WTC11 (cell line): ENCODE measurements at regions not wholly inside any gene's neighbourhood (a gene's known extent, or its start where the extent isn't known, plus 50 kb on each side); places are given as distances from the start of the nearest gene placed in this dataset.

Source experiments
- CBFB ChIP-seq: sonication (generic); formaldehyde crosslinking; IDR thresholded peaks from 2 replicates; pipeline ENCODE4 v1.8.1; 2022; ENCODE audit warnings: mild to moderate bottlenecking, low read depth, missing genetic modification reagents
- CREM ChIP-seq: sonication (generic); formaldehyde crosslinking; IDR thresholded peaks from 2 replicates; pipeline ENCODE4 v1.8.1; 2022; ENCODE audit warnings: mild to moderate bottlenecking, missing genetic modification reagents, moderate library complexity
- ELF4 ChIP-seq: sonication (generic); formaldehyde crosslinking; IDR thresholded peaks from 2 replicates; pipeline ENCODE4 v1.8.1; 2022; ENCODE audit warnings: low read depth, mild to moderate bottlenecking, moderate library complexity, missing genetic modification reagents
- EMX1 ChIP-seq: fragments of 250-450 bp; sonication (Bioruptor Pico); IDR thresholded peaks from 2 replicates; pipeline ENCODE4 v1.8.0; 2021; ENCODE audit warnings: mild to moderate bottlenecking
- ETV6 ChIP-seq: sonication (generic); formaldehyde crosslinking; IDR thresholded peaks from 2 replicates; pipeline ENCODE4 v1.8.1; 2022; ENCODE audit warnings: mild to moderate bottlenecking, missing genetic modification reagents
- GTF2I ChIP-seq: fragments of 250-450 bp; sonication (Bioruptor Pico); conservative IDR thresholded peaks from 2 replicates; pipeline ENCODE4 v1.4.0; 2021; ENCODE audit warnings: mild to moderate bottlenecking
- HMGA2 ChIP-seq: fragments of 250-450 bp; sonication (Bioruptor Pico); IDR thresholded peaks from 2 replicates; pipeline ENCODE4 v1.4.0; 2021; ENCODE audit warnings: mild to moderate bottlenecking, moderate library complexity
- JUN ChIP-seq: sonication (generic); formaldehyde crosslinking; IDR thresholded peaks from 2 replicates; pipeline ENCODE4 v1.8.0; 2023; ENCODE audit warnings: mild to moderate bottlenecking, missing genetic modification reagents
- MXD4 ChIP-seq: fragments of 250-450 bp; sonication (Bioruptor Pico); IDR thresholded peaks from 2 replicates; pipeline ENCODE4 v1.8.0; 2021; ENCODE audit warnings: mild to moderate bottlenecking, moderate library complexity, borderline replicate concordance
- NFATC4 ChIP-seq: fragments of 250-450 bp; sonication (Bioruptor Pico); IDR thresholded peaks from 2 replicates; pipeline ENCODE4 v1.9.0; 2021; ENCODE audit warnings: mild to moderate bottlenecking
- NR3C1 ChIP-seq: sonication (generic); formaldehyde crosslinking; conservative IDR thresholded peaks from 2 replicates; pipeline ENCODE4 v1.8.1; 2023; ENCODE audit warnings: low read depth, mild to moderate bottlenecking, missing genetic modification reagents
- PRRX2 ChIP-seq: fragments of 250-450 bp; sonication (Bioruptor Pico); IDR thresholded peaks from 2 replicates; pipeline ENCODE4 v1.8.0; 2021; ENCODE audit warnings: mild to moderate bottlenecking
- SMAD4 ChIP-seq: sonication (generic); formaldehyde crosslinking; IDR thresholded peaks from 2 replicates; pipeline ENCODE4 v1.8.0; 2022; ENCODE audit warnings: mild to moderate bottlenecking, missing genetic modification reagents
- SP1 ChIP-seq: sonication (generic); formaldehyde crosslinking; conservative IDR thresholded peaks from 2 replicates; pipeline ENCODE4 v1.8.1; 2022; ENCODE audit warnings: missing genetic modification reagents
- TCF7 ChIP-seq: sonication (generic); formaldehyde crosslinking; IDR thresholded peaks from 2 replicates; pipeline ENCODE4 v1.8.0; 2022; ENCODE audit warnings: mild to moderate bottlenecking, low read depth, missing genetic modification reagents, moderate library complexity
- TEAD1 ChIP-seq: sonication (generic); formaldehyde crosslinking; IDR thresholded peaks from 2 replicates; pipeline ENCODE4 v1.8.0; 2022; ENCODE audit warnings: mild to moderate bottlenecking, missing genetic modification reagents
- TP53 ChIP-seq: sonication (generic); formaldehyde crosslinking; IDR thresholded peaks from 2 replicates; pipeline ENCODE4 v1.8.1; 2023; ENCODE audit warnings: mild to moderate bottlenecking, missing genetic modification reagents
- ZNF138 ChIP-seq: sonication (generic); formaldehyde crosslinking; conservative IDR thresholded peaks from 2 replicates; pipeline ENCODE4 v1.8.1; 2022; ENCODE audit warnings: mild to moderate bottlenecking, moderate library complexity, missing genetic modification reagents
- ZNF263 ChIP-seq: sonication (generic); formaldehyde crosslinking; IDR thresholded peaks from 2 replicates; pipeline ENCODE4 v1.8.1; 2022; ENCODE audit warnings: low read depth, mild to moderate bottlenecking, moderate library complexity, missing genetic modification reagents
- ZNF396 ChIP-seq: fragments of 250-450 bp; sonication (Bioruptor Pico); IDR thresholded peaks from 2 replicates; pipeline ENCODE4 v1.8.0; 2021; ENCODE audit warnings: mild to moderate bottlenecking, moderate library complexity, borderline replicate concordance
- ZNF416 ChIP-seq: fragments of 250-450 bp; sonication (Bioruptor Pico); IDR thresholded peaks from 2 replicates; pipeline ENCODE4 v1.9.0; 2021; ENCODE audit warnings: mild to moderate bottlenecking, inconsistent platforms
- TF ChIP-seq, protein P1 (sequence below): sonication (generic); formaldehyde crosslinking; IDR thresholded peaks from 2 replicates; pipeline ENCODE4 v1.8.1; 2023; ENCODE audit warnings: mild to moderate bottlenecking, moderate library complexity, missing genetic modification reagents
- TF ChIP-seq, protein P2 (sequence below): sonication (generic); formaldehyde crosslinking; IDR thresholded peaks from 2 replicates; pipeline ENCODE4 v1.8.1; 2023; ENCODE audit warnings: mild to moderate bottlenecking, missing genetic modification reagents, moderate library complexity
- TF ChIP-seq, protein P3 (sequence below): fragments of 250-450 bp; sonication (Bioruptor Pico); IDR thresholded peaks from 2 replicates; pipeline ENCODE4 v1.9.0; 2021; ENCODE audit warnings: moderate library complexity, mild to moderate bottlenecking, inconsistent platforms, borderline replicate concordance
- TF ChIP-seq, protein P4 (sequence below): sonication (generic); formaldehyde crosslinking; IDR thresholded peaks from 2 replicates; pipeline ENCODE4 v1.8.0; 2023; ENCODE audit warnings: missing genetic modification reagents
- TF ChIP-seq, protein P5 (sequence below): sonication (generic); formaldehyde crosslinking; conservative IDR thresholded peaks from 2 replicates; pipeline ENCODE4 v1.8.1; 2022; ENCODE audit warnings: mild to moderate bottlenecking, missing genetic modification reagents
- TF ChIP-seq, protein P6 (sequence below): sonication (generic); formaldehyde crosslinking; IDR thresholded peaks from 2 replicates; pipeline ENCODE4 v1.8.1; 2022; ENCODE audit warnings: missing genetic modification reagents, borderline replicate concordance
- TF ChIP-seq, protein P7 (sequence below): fragments of 250-450 bp; sonication (Bioruptor Pico); IDR thresholded peaks from 2 replicates; pipeline ENCODE4 v1.9.0; 2021; ENCODE audit warnings: mild to moderate bottlenecking
- TF ChIP-seq, protein P8 (sequence below): fragments of 250-450 bp; sonication (Bioruptor Pico); conservative IDR thresholded peaks from 2 replicates; pipeline ENCODE4 v1.9.0; 2021; ENCODE audit warnings: mild to moderate bottlenecking

DNA sequence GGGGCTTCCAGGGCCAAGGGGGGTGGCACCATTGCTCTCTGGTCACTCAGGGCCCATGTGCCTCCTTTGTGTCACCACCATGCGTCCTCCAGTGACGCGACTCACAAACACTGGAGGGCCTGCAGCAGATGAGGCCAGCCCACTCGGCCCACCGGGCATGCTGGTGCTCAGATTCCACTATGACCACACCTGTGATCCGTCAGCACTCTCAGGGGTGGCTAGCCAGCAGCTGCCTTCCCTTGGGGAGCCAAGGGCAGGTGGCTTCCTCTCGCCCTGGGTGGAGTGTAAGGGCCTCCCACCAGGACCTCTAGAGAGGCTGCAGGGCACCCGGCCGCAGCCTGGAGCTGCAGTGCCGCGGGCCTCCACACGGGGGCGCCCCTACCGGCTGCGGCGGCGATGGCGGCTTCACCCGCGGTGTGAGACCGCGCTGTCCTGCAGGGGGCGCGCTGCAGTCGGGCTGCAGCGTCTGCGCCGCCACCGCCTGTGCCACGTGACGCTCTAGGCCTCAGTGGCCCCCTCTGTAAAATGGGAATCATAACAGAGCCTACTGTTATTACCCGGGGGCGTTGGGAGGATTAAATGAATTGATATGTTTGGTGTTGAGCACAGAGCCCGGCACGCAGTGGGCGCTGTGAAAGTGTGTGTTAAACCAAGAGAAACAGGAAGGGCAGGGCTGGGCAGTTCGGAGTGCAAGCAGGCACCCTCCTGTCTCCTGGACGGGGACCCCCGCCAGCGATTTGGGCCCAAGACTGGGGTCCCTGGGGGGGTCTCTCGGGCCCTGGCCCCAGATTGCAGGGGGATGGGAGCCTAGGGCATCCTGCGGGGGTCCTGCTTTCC is 192.4 kb upstream of the GSE1 start (continued):
- TF ChIP-seq, protein P1, sequence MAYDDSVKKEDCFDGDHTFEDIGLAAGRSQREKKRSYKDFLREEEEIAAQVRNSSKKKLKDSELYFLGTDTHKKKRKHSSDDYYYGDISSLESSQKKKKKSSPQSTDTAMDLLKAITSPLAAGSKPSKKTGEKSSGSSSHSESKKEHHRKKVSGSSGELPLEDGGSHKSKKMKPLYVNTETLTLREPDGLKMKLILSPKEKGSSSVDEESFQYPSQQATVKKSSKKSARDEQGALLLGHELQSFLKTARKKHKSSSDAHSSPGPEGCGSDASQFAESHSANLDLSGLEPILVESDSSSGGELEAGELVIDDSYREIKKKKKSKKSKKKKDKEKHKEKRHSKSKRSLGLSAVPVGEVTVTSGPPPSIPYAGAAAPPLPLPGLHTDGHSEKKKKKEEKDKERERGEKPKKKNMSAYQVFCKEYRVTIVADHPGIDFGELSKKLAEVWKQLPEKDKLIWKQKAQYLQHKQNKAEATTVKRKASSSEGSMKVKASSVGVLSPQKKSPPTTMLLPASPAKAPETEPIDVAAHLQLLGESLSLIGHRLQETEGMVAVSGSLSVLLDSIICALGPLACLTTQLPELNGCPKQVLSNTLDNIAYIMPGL (CRISPR knock-in tag): peak; percentile 99
- TF ChIP-seq HMGA2 (CRISPR knock-in tag) (no peak), PRRX2 (no peak), SP1 (CRISPR knock-in tag) (peak; percentile 60), ZNF138 (no peak), CBFB (CRISPR knock-in tag) (no peak), TP53 (CRISPR knock-in tag) (no peak), TCF7 (no peak), MXD4 (CRISPR knock-in tag) (peak; percentile 67; the same call in 1 of the 2 replicates), NFATC4 (CRISPR knock-in tag) (no peak), CREM (CRISPR knock-in tag) (no peak), TEAD1 (CRISPR knock-in tag) (no peak), ZNF396 (CRISPR knock-in tag) (peak; percentile 87; the same call in 1 of the 2 replicates), EMX1 (0 out of 2 replicates have a peak, but pooled peaks have one; percentile 67), SMAD4 (CRISPR knock-in tag) (no peak), GTF2I (CRISPR knock-in tag) (peak; percentile 97), JUN (no peak), ETV6 (CRISPR knock-in tag) (no peak), NR3C1 (CRISPR knock-in tag) (no peak), ELF4 (no peak), ZNF416 (CRISPR knock-in tag) (0 out of 2 replicates have a peak, but pooled peaks have one; percentile 22), ZNF263 (CRISPR knock-in tag) (no peak)
- TF ChIP-seq, protein P2, sequence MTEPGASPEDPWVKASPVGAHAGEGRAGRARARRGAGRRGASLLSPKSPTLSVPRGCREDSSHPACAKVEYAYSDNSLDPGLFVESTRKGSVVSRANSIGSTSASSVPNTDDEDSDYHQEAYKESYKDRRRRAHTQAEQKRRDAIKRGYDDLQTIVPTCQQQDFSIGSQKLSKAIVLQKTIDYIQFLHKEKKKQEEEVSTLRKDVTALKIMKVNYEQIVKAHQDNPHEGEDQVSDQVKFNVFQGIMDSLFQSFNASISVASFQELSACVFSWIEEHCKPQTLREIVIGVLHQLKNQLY (CRISPR knock-in tag): no peak
- TF ChIP-seq, protein P3, sequence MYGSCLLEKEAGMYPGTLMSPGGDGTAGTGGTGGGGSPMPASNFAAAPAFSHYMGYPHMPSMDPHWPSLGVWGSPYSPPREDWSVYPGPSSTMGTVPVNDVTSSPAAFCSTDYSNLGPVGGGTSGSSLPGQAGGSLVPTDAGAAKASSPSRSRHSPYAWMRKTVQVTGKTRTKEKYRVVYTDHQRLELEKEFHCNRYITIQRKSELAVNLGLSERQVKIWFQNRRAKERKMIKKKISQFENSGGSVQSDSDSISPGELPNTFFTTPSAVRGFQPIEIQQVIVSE (CRISPR knock-in tag): no peak
- TF ChIP-seq, protein P4, sequence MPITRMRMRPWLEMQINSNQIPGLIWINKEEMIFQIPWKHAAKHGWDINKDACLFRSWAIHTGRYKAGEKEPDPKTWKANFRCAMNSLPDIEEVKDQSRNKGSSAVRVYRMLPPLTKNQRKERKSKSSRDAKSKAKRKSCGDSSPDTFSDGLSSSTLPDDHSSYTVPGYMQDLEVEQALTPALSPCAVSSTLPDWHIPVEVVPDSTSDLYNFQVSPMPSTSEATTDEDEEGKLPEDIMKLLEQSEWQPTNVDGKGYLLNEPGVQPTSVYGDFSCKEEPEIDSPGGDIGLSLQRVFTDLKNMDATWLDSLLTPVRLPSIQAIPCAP (CRISPR knock-in tag): no peak
- TF ChIP-seq, protein P5, sequence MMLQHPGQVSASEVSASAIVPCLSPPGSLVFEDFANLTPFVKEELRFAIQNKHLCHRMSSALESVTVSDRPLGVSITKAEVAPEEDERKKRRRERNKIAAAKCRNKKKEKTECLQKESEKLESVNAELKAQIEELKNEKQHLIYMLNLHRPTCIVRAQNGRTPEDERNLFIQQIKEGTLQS (CRISPR knock-in tag): no peak
- TF ChIP-seq, protein P6, sequence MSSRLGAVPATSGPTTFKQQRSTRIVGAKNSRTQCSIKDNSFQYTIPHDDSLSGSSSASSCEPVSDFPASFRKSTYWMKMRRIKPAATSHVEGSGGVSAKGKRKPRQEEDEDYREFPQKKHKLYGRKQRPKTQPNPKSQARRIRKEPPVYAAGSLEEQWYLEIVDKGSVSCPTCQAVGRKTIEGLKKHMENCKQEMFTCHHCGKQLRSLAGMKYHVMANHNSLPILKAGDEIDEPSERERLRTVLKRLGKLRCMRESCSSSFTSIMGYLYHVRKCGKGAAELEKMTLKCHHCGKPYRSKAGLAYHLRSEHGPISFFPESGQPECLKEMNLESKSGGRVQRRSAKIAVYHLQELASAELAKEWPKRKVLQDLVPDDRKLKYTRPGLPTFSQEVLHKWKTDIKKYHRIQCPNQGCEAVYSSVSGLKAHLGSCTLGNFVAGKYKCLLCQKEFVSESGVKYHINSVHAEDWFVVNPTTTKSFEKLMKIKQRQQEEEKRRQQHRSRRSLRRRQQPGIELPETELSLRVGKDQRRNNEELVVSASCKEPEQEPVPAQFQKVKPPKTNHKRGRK: no peak
- TF ChIP-seq, protein P7, sequence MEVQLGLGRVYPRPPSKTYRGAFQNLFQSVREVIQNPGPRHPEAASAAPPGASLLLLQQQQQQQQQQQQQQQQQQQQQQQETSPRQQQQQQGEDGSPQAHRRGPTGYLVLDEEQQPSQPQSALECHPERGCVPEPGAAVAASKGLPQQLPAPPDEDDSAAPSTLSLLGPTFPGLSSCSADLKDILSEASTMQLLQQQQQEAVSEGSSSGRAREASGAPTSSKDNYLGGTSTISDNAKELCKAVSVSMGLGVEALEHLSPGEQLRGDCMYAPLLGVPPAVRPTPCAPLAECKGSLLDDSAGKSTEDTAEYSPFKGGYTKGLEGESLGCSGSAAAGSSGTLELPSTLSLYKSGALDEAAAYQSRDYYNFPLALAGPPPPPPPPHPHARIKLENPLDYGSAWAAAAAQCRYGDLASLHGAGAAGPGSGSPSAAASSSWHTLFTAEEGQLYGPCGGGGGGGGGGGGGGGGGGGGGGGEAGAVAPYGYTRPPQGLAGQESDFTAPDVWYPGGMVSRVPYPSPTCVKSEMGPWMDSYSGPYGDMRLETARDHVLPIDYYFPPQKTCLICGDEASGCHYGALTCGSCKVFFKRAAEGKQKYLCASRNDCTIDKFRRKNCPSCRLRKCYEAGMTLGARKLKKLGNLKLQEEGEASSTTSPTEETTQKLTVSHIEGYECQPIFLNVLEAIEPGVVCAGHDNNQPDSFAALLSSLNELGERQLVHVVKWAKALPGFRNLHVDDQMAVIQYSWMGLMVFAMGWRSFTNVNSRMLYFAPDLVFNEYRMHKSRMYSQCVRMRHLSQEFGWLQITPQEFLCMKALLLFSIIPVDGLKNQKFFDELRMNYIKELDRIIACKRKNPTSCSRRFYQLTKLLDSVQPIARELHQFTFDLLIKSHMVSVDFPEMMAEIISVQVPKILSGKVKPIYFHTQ (CRISPR knock-in tag): peak; percentile 62; the same call in 1 of the 2 replicates
- TF ChIP-seq, protein P8, sequence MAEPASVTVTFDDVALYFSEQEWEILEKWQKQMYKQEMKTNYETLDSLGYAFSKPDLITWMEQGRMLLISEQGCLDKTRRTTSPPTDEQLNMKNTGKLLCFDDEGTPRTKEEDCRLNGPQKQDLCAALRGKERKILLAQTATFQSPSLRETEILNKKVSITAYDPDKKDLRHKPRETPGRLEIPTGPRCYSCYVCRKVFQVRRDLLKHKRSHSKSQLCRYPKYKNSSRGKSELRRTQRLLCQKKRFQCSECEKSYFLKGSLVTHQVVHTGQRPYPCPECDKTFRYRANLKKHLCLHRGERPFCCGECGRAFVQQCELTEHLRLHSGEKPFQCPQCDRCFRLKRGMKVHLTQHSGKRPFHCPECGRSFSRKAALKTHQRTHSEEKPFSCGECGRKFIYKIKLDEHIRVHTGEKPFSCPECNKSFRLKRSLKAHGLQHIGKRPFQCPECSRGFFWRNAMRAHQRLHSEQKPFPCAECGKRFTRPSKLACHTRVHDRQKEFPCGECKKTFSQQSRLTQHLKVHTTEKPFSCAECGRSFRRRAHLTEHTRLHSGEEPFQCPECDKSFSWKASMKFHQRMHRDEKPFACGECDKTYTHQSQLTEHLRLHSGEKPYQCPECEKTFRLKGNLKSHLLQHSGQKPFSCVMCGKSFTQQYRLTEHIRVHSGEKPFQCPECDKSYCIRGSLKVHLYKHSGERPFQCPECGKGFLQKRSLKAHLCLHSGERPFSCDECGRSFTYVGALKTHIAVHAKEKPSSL (CRISPR knock-in tag): no peak
